Activated T-helper 1 cell treated with anti-CD3 and anti-CD28 coated beads, Interleukin-12 subunit alpha, Interleukin-12 subunit beta, Interleukin-2, Interleukin-4 antibody, amounts not matched to agents 30 ng/mL and 10 ng/mL and 1 ng/mL, durations not matched to agents 14 hours and 24 hours and 36 hours (primary cell): ENCODE measurements at regions not wholly inside any gene's neighbourhood (a gene's known extent, or its start where the extent isn't known, plus 50 kb on each side); places are given as distances from the start of the nearest gene placed in this dataset.
"Not testable (repeated sequence)": the region's sequence is repeated elsewhere in the genome, so short reads cannot be mapped to it uniquely, and the experiment has no call there.

ENCODE experiments used
- DNase-seq: peaks from one replicate; pipeline ENCODE4 v3.0.0; 2021; ENCODE audit warnings: low spot score
- H3K27ac Mint-ChIP-seq: one replicate; pipeline ENCODE4 v1.8.0; 2021; ENCODE audit warnings: mild to moderate bottlenecking, mixed read lengths
- H3K27me3 Mint-ChIP-seq: one replicate; pipeline ENCODE4 v1.8.0; 2022; ENCODE audit warnings: mild to moderate bottlenecking, moderate library complexity, mixed read lengths; ENCODE audit not compliant: insufficient read depth
- H3K36me3 Mint-ChIP-seq: one replicate; pipeline ENCODE4 v1.8.0; 2021; ENCODE audit warnings: low read depth, mixed read lengths
- H3K4me1 Mint-ChIP-seq: one replicate; pipeline ENCODE4 v1.8.0; 2021; ENCODE audit warnings: low read depth, mixed read lengths
- H3K4me3 Mint-ChIP-seq: one replicate; pipeline ENCODE4 v1.8.0; 2021; ENCODE audit warnings: mild to moderate bottlenecking, moderate library complexity, mixed read lengths
- H3K9me3 Mint-ChIP-seq: one replicate; pipeline ENCODE4 v1.8.0; 2021; ENCODE audit warnings: mixed read lengths
- intact Hi-C: fragments of 100-400 bp; cut with micrococcal nuclease; formaldehyde crosslinking; loops from one replicate; pipeline ENCODE4 v1.15.1; 2024

DNA sequence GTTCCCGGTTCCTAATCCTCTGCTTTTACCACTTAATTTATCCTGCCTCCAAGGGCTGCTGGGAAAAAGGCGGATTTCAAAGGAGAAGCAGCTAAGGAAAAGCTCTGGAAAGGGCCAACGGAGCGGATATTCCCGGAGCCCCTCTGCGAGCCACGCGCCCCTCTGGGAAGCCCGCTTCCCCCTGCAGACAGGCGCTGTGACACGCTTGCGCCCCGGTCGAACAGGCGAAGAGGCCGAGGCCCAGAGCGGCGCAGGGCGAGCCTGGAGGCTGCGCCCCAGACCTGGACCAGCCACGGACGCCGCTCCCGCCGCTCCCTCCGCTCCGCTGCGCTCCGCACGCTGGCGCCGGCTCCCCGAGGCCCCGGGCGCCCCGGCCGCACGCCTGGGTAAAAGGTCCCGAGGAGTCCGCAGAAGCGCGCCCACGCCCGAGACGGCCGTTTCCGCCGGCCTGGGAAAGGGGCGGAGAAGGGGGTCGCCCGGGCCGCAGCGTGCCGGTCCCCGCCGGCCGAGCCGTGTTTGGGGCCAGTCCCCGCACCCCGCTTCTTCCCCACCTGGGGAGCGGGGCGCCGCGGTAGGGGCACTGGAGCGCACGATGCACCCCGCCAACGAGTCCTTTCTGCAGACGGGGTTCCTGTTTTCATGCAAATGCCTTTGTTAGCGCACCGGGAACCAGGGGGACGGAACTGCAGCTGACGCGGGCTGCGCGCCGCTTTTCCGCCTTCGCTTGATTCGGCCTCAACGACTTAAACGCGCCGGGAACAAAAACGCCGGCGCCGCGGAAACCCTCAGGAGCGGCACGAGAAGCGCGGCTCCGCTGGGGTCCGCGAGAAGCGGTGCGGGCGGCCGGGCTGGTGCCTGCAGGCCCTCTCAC lies 91.9 kb upstream of the SIRPA start:
- H3K27ac Mint-ChIP-seq: no peak overlapping the region
- peaks cover 41% of the 10 kb centered on the region for H3K27me3 Mint-ChIP-seq
- intact Hi-C loops: loop anchor here (5.0 kb wide), 1 partner anchor 94 kb away; the partner anchor contains the start of gene SIRPA
- no peak for DNase-seq
- H3K9me3 Mint-ChIP-seq: no peaks in the 10 kb centered on the region
- H3K4me3 Mint-ChIP-seq: peak overlapping the region; percentile 68
- H3K36me3 Mint-ChIP-seq: no peaks in the 10 kb centered on the region
- peaks cover 12% of the 10 kb centered on the region for H3K4me1 Mint-ChIP-seq

DNA sequence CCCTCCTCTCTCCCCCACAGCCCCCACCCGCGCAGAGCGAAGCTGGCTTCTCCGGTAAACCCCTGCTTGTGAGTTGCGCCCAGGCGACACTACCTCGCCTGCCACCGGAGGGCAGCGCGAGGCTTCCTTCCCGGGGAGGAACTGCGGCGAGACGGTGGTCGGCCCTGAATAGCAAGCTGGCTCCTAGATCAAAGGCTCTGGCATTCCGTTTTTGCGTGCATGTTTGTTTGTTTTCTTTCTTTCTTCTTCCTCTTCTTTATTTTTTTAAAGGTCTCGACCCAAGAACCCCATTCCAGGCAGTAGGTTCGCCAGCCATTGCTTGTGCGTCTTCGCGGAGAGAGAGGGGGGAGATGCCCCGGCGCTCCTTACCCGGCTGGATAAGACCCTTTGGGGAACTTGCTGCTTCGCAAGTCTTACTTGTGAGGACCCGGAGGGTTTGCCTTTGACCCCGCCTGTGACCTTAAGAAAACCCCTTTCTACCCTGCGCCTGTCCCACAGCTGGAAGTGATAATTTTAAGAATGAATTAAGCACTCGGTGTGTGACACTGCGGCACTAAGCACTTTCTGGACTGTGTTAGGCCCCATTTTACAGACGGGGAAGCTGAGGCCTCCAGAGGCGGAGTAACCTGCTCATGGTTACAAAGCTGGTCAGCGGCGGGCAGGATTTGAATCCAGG lies 92.7 kb upstream of the SIRPA start:
- H3K9me3 Mint-ChIP-seq: no peaks in the 10 kb centered on the region
- DNase-seq: peak; percentile 7
- intact Hi-C loops: loop anchor here (1.0 to 5.0 kb wide), 2 partner anchors 95 to 370 kb away; partner anchors contain the start of gene SIRPA
- peaks cover 44% of the 10 kb centered on the region for H3K27me3 Mint-ChIP-seq
- H3K4me1 Mint-ChIP-seq: peaks cover 12% of the 10 kb centered on the region
- no peak overlapping the region for H3K27ac Mint-ChIP-seq
- H3K36me3 Mint-ChIP-seq: no peaks in the 10 kb centered on the region
- H3K4me3 Mint-ChIP-seq: peak overlapping the region; percentile 68

- no peaks in the 10 kb centered on the region for H3K9me3 Mint-ChIP-seq
- H3K27ac Mint-ChIP-seq: no peak overlapping the region
- no peak for DNase-seq
- peaks cover 12% of the 10 kb centered on the region for H3K4me1 Mint-ChIP-seq
- intact Hi-C loops: loop anchor here (1.0 to 5.0 kb wide), 2 partner anchors 95 to 370 kb away; partner anchors contain the start of gene SIRPA
- H3K36me3 Mint-ChIP-seq: no peaks in the 10 kb centered on the region
- H3K27me3 Mint-ChIP-seq: peaks cover 43% of the 10 kb centered on the region
- peak overlapping the region; percentile 68 for H3K4me3 Mint-ChIP-seq
Measured at GRCh38 chr20:1801929-1802306, 93.3 kb upstream of the SIRPA start.

- no peak overlapping the region for H3K27ac Mint-ChIP-seq
- no peak for DNase-seq
- peaks cover 12% of the 10 kb centered on the region for H3K4me1 Mint-ChIP-seq
- H3K4me3 Mint-ChIP-seq: no peak overlapping the region
- peaks cover 43% of the 10 kb centered on the region for H3K27me3 Mint-ChIP-seq
- H3K9me3 Mint-ChIP-seq: no peaks in the 10 kb centered on the region
- intact Hi-C loops: loop anchor here (5.0 kb wide), 1 partner anchor 96 kb away; the partner anchor contains the start of gene SIRPA
- H3K36me3 Mint-ChIP-seq: no peaks in the 10 kb centered on the region
Measured at GRCh38 chr20:1801225-1801928, 93.8 kb upstream of the SIRPA start.

GRCh38 chr20:1800777-1801176 lies 94.4 kb upstream of the SIRPA start:
- no peak overlapping the region for H3K4me3 Mint-ChIP-seq
- H3K4me1 Mint-ChIP-seq: peaks cover 12% of the 10 kb centered on the region
- intact Hi-C loops: loop anchor here (5.0 kb wide), 1 partner anchor 97 kb away; the partner anchor contains the start of gene SIRPA
- no peaks in the 10 kb centered on the region for H3K36me3 Mint-ChIP-seq
- H3K9me3 Mint-ChIP-seq: no peaks in the 10 kb centered on the region
- peaks cover 44% of the 10 kb centered on the region for H3K27me3 Mint-ChIP-seq
- no peak for DNase-seq
- no peak overlapping the region for H3K27ac Mint-ChIP-seq

- DNase-seq: no peak
- intact Hi-C loops: loop anchor here (5.0 kb wide), 1 partner anchor 97 kb away; the partner anchor contains the start of gene SIRPA
- H3K4me3 Mint-ChIP-seq: no peak overlapping the region
- peaks cover 47% of the 10 kb centered on the region for H3K27me3 Mint-ChIP-seq
- H3K27ac Mint-ChIP-seq: no peak overlapping the region
- H3K4me1 Mint-ChIP-seq: peaks cover 12% of the 10 kb centered on the region
- no peaks in the 10 kb centered on the region for H3K36me3 Mint-ChIP-seq
- no peaks in the 10 kb centered on the region for H3K9me3 Mint-ChIP-seq
Measured at GRCh38 chr20:1800180-1800579, 95.0 kb upstream of the SIRPA start.

GRCh38 chr20:1799746-1800145 lies 95.5 kb upstream of the SIRPA start:
- not testable (repeated sequence) for H3K9me3 Mint-ChIP-seq, H3K4me3 Mint-ChIP-seq, DNase-seq, H3K27ac Mint-ChIP-seq, H3K36me3 Mint-ChIP-seq
- H3K27me3 Mint-ChIP-seq: peaks cover 49% of the 10 kb centered on the region
- H3K4me1 Mint-ChIP-seq: peaks cover 12% of the 10 kb centered on the region
- intact Hi-C loops: loop anchor here (5.0 kb wide), 1 partner anchor 98 kb away; the partner anchor contains the start of gene SIRPA

- intact Hi-C loops: no loop called here
- Mint-ChIP-seq H3K27me3 (peaks cover 48% of the 10 kb centered on the region), H3K4me3 (no peak overlapping the region), H3K4me1 (peaks cover 12% of the 10 kb centered on the region), H3K9me3 (no peaks in the 10 kb centered on the region), H3K27ac (no peak overlapping the region), H3K36me3 (no peaks in the 10 kb centered on the region)
- no peak for DNase-seq
Measured at GRCh38 chr20:1798982-1799381, 96.2 kb upstream of the SIRPA start.

DNA sequence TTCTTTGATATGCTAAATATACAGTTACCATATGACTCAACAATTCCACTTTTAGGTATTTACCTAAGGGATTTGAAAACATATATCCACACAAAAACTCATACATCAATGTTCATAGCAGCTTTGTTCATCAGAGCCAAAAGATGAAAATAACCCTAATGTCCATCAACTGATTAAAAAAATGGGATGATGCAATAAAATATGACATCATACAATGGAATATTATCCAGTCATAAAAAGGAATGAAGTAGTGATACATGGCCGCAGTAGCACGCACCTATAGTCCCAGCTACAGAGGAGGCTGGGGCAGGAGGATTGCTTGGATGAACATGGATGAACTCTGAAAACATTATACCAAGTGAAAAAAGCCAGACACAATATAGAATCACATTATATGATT lies 101.4 kb upstream of the SIRPA start:
- no peak overlapping the region for H3K4me3 Mint-ChIP-seq
- no peak for DNase-seq
- no peak overlapping the region for H3K27ac Mint-ChIP-seq
- no peaks in the 10 kb centered on the region for H3K36me3 Mint-ChIP-seq
- H3K9me3 Mint-ChIP-seq: no peaks in the 10 kb centered on the region
- intact Hi-C loops: no loop called here
- H3K27me3 Mint-ChIP-seq: peaks cover 41% of the 10 kb centered on the region
- no peaks in the 10 kb centered on the region for H3K4me1 Mint-ChIP-seq

DNA sequence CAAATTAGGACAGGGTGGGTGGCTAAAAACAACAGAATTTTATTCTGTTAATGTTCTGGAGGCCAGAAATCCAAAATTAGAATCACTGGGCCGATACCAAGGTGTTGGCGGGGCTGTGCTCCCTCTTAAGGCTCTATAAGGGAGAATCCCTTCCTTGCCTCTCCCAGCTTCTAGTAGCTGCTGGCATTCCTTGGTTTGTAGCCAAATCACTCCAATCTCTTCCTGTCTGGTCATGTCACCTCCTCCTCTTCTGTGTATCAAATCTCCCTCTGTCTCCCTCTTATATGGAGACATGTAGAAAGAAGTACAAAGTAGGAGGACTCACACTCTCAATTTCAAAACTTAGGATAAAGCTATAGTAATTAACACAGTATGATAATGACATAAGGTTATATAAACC lies 102.9 kb upstream of the SIRPA start:
- H3K36me3 Mint-ChIP-seq: no peaks in the 10 kb centered on the region
- H3K4me3 Mint-ChIP-seq: no peak overlapping the region
- H3K4me1 Mint-ChIP-seq: no peaks in the 10 kb centered on the region
- peaks cover 46% of the 10 kb centered on the region for H3K27me3 Mint-ChIP-seq
- intact Hi-C loops: no loop called here
- no peak for DNase-seq
- no peaks in the 10 kb centered on the region for H3K9me3 Mint-ChIP-seq
- H3K27ac Mint-ChIP-seq: no peak overlapping the region

GRCh38 chr20:1790386-1790785 lies 104.8 kb upstream of the SIRPA start:
- Mint-ChIP-seq H3K9me3 (no peaks in the 10 kb centered on the region), H3K27ac (no peak overlapping the region), H3K4me3 (no peak overlapping the region), H3K36me3 (no peaks in the 10 kb centered on the region), H3K4me1 (no peaks in the 10 kb centered on the region), H3K27me3 (peaks cover 48% of the 10 kb centered on the region)
- no peak for DNase-seq
- intact Hi-C loops: no loop called here

GRCh38 chr20:1788044-1788443 lies 107.2 kb upstream of the SIRPA start:
- Mint-ChIP-seq H3K4me1 (no peaks in the 10 kb centered on the region), H3K36me3 (no peaks in the 10 kb centered on the region), H3K27ac (no peak overlapping the region), H3K9me3 (no peaks in the 10 kb centered on the region), H3K4me3 (no peak overlapping the region), H3K27me3 (peaks cover 34% of the 10 kb centered on the region)
- intact Hi-C loops: no loop called here
- no peak for DNase-seq
